Inflammatory macrophage treated with lipopolysaccharide for 1 hour (primary cell): ENCODE measurements at regions not wholly inside any gene's neighbourhood (a gene's known extent, or its start where the extent isn't known, plus 50 kb on each side); places are given as distances from the start of the nearest gene placed in this dataset.

Experiments
- DNase-seq, 2 donors: peaks; one replicate each; pipeline ENCODE4 v3.0.0-alpha.2; 2020 to 2022

GRCh38 chr4:163772238-163772637 is 277.7 kb downstream of the TMA16 start:
- DNase-seq = no peak

GRCh38 chr4:163773940-163774339 is 279.4 kb downstream of the TMA16 start:
- no peak for DNase-seq

DNA sequence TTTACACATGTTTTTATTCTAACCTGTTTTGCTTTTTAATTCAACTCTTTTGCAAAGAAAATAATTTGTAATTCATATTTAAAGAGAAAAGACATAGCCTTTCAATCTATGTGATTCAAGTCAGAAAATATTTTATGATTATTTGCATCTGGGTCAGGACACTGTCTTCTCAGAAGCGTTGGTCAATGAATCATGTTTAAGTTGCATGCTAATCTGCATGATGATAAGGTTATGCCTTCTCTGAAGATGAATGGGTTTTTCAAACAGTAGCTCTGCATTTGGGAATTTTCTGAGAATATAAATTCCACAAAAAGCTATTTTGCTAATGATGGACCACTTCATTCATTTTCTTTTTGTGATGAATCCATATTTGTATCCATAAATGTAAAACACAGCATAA is 282.5 kb downstream of the TMA16 start:
- DNase-seq = no peak

DNA sequence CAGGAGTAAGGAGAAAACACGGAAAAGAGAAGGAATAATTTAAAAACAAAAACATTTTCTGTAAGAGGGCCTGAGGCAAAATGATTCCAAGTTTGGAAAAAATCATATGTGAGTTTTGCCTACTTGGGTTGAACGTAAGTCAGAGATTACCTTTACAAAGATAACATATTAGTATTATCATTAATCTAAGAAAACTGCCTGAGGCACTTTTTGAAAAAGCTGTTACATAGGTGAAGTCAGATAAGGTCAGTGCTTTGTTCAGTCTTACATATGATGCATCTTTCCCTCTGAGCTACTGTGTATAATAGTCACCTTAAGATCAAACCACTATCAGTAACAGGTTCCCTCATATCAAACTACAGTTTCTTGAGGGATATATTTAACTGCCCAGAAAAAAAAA is 287.2 kb downstream of the TMA16 start:
- no peak for DNase-seq

GRCh38 chr4:163790231-163790630 is 295.7 kb downstream of the TMA16 start:
- DNase-seq = no peak

DNA sequence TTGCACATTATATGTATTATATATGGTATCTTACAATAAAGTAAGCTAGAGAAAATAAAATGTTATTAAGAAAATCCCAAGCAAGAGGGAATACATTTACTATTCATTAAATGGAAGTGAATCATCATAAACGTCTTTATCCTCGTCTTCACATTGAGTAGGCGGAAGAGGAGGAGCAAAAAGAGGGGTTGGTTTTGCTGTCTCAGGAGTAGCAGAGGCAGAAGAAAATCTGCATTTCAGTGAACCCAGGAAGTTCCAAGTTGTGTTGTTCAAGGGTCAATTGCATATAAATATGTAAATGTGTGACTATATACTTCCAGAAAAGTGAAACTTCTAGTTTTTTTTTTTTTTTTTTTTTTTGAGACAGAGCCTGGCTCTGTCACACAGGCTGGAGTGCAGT is 301.4 kb downstream of the TMA16 start:
- no peak for DNase-seq

DNA sequence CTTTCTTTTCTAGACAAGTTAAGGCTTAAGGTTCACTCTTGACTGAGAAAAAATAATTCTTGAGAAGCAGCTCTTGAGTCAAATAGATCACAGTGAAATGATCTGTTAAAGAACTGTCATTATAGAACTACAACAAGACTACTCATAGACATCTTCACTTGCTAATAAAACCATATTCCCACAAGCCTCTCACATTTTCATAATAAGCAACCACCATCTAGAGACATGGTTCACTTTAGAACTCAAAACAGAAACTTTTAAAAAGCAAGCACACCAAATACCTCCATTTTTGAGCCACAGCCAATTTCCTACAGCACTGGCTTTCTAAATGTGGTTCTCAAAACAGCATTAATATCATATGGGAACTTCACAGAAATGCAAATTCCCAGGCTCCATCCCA is 309.5 kb downstream of the TMA16 start:
- DNase-seq = no peak

- DNase-seq = no peak
Observed at GRCh38 chr4:163806653-163807052, 312.2 kb downstream of the TMA16 start.

- no peak for DNase-seq
Observed at GRCh38 chr4:163808011-163808410, 313.5 kb downstream of the TMA16 start.

DNA sequence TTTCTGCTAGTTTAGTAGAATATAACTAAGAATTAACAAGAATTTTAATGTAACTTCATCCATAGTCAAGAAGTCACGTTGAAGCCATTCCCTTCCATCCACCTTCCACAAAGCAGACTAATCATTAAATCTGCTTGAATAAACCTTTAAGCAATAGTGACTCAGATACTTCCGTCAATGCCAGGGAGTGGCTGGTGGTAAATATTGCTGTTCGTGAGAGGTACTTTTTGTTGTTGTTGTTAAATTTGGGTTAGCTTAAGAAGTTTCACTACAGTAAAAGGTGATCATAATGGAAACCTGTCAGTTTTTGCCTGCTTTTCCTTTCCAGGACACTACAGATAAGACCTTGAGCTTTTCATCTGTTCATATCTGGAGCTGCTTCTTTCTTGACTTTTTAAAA is 316.3 kb downstream of the TMA16 start:
- no peak for DNase-seq

DNA sequence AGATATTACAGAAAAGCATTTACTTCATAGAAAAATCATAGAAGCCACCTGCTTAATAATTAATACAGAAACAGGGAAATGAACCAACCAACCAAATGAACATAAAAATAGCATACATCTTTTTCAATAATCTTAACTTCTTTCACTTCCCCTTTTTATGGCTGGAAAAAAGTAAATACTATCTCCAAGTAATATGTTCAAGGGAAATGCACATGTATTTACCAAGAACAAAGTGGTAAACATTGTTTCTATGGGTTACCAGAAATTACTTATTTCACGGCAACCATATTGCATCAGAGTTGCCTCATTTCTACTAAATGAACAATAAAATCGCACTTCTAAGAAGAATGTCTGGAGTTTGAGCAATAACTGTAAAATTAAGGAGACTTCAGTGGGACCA is 321.3 kb downstream of the TMA16 start:
- no peak for DNase-seq

GRCh38 chr4:163816494-163816893 is 322.0 kb downstream of the TMA16 start:
- DNase-seq = no peak

GRCh38 chr4:163818673-163819072 is 324.2 kb downstream of the TMA16 start:
- DNase-seq = no peak

DNA sequence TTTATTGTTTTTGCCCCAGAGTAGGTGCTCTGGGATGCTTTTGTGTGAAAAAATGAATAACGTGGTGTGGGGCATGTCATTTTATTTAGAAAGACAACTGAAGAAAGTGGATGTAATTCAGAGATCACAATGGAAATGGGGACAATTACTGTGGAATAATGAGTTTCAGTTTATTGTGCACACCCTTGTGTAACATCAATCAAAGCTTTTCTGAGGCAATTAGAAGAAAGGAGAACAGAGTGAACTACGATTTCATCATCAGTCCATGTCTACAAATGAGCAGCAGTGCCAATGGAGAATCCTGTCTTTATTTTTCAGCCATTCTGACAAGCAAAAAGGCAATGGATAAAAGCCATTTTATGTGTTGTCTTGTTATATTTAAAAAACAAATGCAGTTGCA is 339.2 kb downstream of the TMA16 start:
- DNase-seq = no peak

DNA sequence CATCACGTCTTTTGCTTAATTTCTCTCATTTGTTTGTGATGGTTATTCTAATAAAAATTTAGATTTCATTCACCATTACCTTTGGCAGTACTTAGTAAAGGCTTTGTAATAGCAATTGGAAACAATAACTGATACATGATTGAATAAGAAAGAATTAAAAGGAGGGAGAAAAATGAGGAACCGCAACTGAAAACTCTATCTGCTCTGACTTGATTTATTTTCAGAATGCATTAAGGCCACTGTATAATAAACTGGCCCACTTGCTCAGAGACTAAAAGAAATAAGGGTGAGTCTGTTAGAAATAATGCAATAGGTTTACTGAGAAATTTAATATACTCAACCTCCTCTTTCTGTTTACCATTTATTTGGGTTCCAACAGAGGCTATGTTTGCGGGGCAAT is 351.5 kb downstream of the TMA16 start:
- no peak for DNase-seq

DNA sequence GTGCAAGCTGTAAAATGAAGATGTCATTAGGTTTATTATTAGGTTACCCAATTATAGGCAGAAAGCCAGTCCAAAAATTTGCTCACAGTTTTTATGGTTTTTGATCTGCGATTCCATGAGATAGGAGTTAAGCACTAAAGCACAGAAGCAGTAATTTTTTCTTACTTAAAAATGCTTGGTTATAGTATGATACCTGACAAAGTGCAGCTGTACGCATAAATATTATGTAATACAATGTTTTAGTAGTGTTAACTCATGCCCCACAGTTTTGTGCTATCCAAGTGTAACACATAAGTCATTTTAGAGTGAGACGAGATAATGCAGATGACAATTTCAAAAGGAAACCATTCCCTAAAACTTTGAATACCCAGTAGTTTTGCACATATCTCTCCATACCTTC is 357.8 kb downstream of the TMA16 start:
- no peak for DNase-seq

GRCh38 chr4:163857903-163858302 is 363.4 kb downstream of the TMA16 start:
- no peak for DNase-seq

GRCh38 chr4:163858515-163858914 is 364.0 kb downstream of the TMA16 start:
- DNase-seq = no peak

DNA sequence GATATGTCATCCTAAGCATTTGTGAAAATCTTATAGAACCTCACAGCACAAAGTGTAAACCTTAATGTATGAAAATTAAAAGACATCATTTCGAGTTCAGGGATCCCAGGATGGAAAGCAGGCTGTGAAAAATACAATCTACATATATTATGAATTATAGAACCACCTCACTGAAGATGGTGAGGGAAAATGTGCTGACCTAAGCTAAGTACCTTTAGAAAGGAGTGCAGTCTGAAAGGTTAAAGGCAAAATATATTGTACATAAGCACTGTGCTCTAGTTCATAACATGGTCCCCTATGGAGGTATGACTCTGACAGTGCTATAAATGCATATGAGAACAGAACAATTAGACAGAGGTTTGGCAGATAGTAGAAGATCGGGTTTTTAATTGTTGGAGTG is 368.6 kb downstream of the TMA16 start:
- DNase-seq = no peak

DNA sequence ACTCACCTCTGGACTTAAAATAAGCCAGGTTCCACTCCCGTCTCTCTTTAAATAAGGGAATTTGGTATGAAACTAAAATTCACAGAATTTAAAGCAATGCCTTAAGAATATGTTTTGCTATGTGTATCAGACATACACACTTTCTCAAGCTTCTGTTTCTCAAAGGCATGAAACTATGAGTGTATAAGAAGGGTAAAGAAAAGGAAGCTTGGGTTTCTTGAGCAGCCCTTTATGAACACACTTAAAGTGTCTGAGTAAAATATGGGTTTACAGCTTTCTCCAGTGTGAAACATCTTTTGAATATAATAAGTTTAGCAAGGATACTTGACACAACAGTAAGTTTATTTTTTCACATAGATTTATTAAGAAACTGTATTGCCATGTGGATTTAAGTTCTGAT is 370.5 kb downstream of the TMA16 start:
- DNase-seq = no peak

DNA sequence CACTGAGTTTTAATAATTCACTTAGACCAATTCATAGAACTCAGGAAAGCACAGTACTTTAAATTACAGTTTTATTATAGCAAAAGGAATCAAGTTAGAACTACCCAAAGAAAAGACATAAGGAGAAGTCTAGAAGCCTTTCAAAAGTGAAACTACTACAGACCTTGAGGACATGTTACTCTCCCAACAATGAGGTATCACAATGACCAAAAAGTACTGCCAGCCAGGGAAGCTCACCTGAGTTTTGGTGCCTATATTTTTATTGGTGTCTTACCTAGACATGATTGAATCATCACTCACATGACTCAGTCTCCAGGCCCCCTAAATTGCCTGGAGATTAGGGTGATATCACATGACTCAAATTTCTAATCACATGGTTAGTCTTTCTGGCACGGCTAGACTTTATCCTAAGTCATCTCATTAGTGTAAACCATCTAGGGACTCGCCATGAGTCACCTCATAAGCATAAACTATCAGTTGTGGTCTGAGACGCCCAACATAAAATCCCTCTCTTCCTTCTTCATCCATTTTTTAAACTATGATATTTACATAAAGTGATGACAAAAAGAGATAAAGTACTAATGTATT is 372.3 kb downstream of the TMA16 start:
- no peak for DNase-seq

DNA sequence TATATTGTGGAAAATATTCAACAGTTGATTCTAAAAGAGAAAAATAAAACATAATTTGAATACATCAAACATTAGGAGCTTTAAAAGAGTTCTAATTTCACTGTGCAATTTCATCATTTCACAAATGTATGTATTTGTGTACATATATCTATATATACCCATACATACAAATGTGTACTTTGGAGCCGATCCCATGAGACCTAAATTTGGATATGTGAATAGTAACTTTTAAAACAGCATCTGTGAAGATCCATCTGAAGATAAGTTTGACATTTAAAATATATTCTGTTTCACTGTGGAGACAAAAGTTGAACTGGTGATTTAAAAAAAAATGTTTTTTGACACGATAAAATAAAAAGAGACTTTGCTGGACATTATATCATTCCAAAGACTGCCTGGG is 374.0 kb downstream of the TMA16 start:
- DNase-seq = no peak

- DNase-seq = no peak
Observed at GRCh38 chr4:163871078-163871477, 376.6 kb downstream of the TMA16 start.

DNA sequence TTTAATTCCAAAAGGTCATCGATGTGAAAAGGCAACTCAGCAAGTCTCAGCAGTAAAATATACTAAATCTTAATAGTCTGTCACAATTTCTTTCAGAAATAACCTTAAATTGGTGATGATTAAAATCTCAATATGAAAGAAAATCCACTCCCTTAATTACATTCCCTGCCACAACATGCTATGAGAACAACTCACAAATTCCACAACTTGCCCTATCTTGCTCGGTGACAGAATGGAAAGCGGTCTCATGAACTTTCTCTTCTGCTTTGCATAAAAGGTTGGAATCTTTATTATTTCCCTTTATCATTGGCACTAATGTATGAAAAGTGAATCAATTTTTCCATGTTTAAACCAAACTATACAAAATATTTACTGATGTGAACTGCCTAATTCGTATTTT is 380.8 kb downstream of the TMA16 start:
- DNase-seq = no peak

DNA sequence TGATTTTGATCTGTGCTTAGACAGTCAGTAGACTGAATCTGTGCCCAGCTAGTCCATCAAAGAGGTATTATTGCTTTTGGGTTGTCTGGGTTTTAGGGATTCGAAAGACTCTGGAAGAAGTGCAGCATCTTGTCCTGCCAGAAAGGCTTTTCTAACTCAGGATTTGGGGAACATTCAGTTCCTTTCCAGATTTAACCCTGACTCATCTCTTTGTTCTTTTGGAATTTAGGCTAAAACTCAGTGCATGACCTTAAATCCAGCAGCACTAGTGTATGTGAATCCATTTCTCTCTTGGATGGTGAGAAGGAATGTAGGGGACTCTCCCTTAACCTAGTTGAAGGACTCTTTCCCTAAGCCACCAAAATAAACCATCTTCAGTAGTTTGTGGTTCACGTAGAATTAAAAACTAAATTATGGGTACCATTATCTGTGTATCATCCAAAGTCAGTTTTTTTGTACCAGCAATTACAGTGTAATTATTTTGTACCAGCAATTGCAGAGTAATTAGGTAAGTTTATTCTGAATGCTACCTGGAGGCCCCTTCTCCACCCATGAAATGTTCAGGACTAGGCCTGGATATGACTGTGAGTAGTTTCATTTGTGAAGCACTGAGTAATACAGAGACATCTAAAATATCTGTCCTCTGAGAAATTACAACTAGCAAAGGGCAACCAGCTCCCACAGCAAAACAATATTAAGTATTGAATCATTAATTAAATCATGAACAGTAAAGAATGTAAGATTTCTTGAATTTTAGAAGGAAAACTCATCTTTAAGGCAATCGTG is 384.0 kb downstream of the TMA16 start:
- no peak for DNase-seq
